GM12892 (cell line): ENCODE measurements at regions not wholly inside any gene's neighbourhood (a gene's known extent, or its start where the extent isn't known, plus 50 kb on each side); places are given as distances from the start of the nearest gene placed in this dataset.

Experiments used
- POLR2A ChIP-seq: IDR thresholded peaks from 2 replicates; pipeline ENCODE4 v1.6.1; 2011; ENCODE audit warnings: low read depth, low read length, control low read depth
- POLR2AphosphoS5 ChIP-seq: IDR thresholded peaks from 2 replicates; pipeline ENCODE4 v1.6.1; 2011; ENCODE audit warnings: low read depth, low read length, control low read depth
- TAF1 ChIP-seq: IDR thresholded peaks from 2 replicates; pipeline ENCODE4 v1.6.1; 2011; ENCODE audit warnings: low read depth, mild to moderate bottlenecking, control low read depth, low read length, borderline replicate concordance

DNA sequence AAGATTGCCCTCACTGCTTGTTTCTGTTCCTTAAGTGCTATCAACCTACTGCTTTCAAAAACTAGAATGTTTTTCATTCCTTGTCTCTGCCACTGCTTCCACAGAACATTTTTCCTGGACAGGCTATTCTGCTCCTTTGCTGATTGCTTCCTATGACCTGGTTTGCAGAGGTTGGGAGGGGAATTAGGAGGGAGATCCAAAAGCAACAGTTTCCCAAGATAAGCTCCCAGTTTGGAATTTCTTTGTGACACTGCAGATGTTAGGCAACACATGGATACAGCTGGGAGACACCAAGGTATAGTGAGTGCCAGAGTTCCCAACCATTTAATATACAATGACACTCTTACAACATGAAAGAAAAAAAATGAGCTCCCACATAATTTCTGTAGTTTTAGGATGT lies 1036.5 kb downstream of the ROBO2 start:
- TF ChIP-seq POLR2A (no peak), TAF1 (no peak), POLR2AphosphoS5 (no peak)
